Neural progenitor cell (in vitro differentiated cells): ENCODE measurements at regions not wholly inside any gene's neighbourhood (a gene's known extent, or its start where the extent isn't known, plus 50 kb on each side); places are given as distances from the start of the nearest gene placed in this dataset.

Experiments used
- DNase-seq: peaks from one replicate; pipeline ENCODE4 v3.0.0-alpha.2; 2016; ENCODE audit warnings: low spot score
- H2AFZ ChIP-seq: fragments of 200-600 bp; sonication (generic); replicated peaks from 2 replicates; pipeline ENCODE4 v1.6.1; 2016; ENCODE audit warnings: antibody characterized with exemption
- H3F3A ChIP-seq: fragments of 200-600 bp; sonication (generic); 2 replicates; pipeline ENCODE4 v1.6.1; 2016; ENCODE audit warnings: antibody characterized with exemption, low read depth
- H3K27ac ChIP-seq: fragments of 200-600 bp; sonication (generic); 2 replicates; pipeline ENCODE4 v1.5.1; 2016; ENCODE audit warnings: mild to moderate bottlenecking
- H3K27me3 ChIP-seq: fragments of 200-600 bp; sonication (generic); 2 replicates; pipeline ENCODE4 v1.6.1; 2016; ENCODE audit warnings: mild to moderate bottlenecking, moderate library complexity
- H3K36me3 ChIP-seq: fragments of 200-600 bp; sonication (generic); 2 replicates; pipeline ENCODE4 v1.5.1; 2016
- H3K4me1 ChIP-seq: fragments of 200-600 bp; sonication (generic); 2 replicates; pipeline ENCODE4 v1.6.1; 2016; ENCODE audit warnings: mixed run types
- H3K4me2 ChIP-seq: fragments of 200-600 bp; sonication (generic); 2 replicates; pipeline ENCODE4 v1.6.1; 2016
- H3K4me3 ChIP-seq: fragments of 200-600 bp; sonication (generic); 2 replicates; pipeline ENCODE4 v1.5.1; 2016
- H3K79me2 ChIP-seq: fragments of 200-600 bp; sonication (generic); 2 replicates; pipeline ENCODE4 v1.6.1; 2016; ENCODE audit warnings: low read depth
- H3K9ac ChIP-seq: fragments of 200-600 bp; sonication (generic); 2 replicates; pipeline ENCODE4 v1.6.1; 2016
- H3K9me3 ChIP-seq: fragments of 200-600 bp; sonication (generic); 2 replicates; pipeline ENCODE4 v1.5.1; 2016; ENCODE audit warnings: low read depth
- H4K20me1 ChIP-seq: fragments of 200-600 bp; sonication (generic); 2 replicates; pipeline ENCODE4 v1.6.1; 2016; ENCODE audit warnings: low read depth
- H3K27ac Mint-ChIP-seq: 3 replicates; pipeline ENCODE4 v1.8.0; 2021; ENCODE audit warnings: mixed read lengths
- H3K27me3 Mint-ChIP-seq: 2 replicates; pipeline ENCODE4 v1.8.0; 2022; ENCODE audit warnings: low read depth, mild to moderate bottlenecking, inconsistent platforms, moderate library complexity, mixed read lengths; ENCODE audit not compliant: insufficient read depth
- H3K36me3 Mint-ChIP-seq: 3 replicates; pipeline ENCODE4 v1.8.0; 2021; ENCODE audit warnings: mixed read lengths
- H3K4me1 Mint-ChIP-seq: 3 replicates; pipeline ENCODE4 v1.8.0; 2021; ENCODE audit warnings: mixed read lengths
- H3K4me3 Mint-ChIP-seq: 3 replicates; pipeline ENCODE4 v1.8.0; 2021; ENCODE audit warnings: mild to moderate bottlenecking, moderate library complexity, mixed read lengths
- H3K9me3 Mint-ChIP-seq: 3 replicates; pipeline ENCODE4 v1.8.0; 2020; ENCODE audit warnings: mixed read lengths
- CTCF ChIP-seq: fragments of 200-600 bp; sonication (generic); IDR thresholded peaks from 2 replicates; pipeline ENCODE4 v1.5.1; 2017; ENCODE audit warnings: antibody characterized with exemption, mild to moderate bottlenecking
- EZH2 ChIP-seq: fragments of 200-600 bp; sonication (generic); IDR thresholded peaks from 2 replicates; pipeline ENCODE4 v1.6.1; 2017; ENCODE audit warnings: antibody characterized with exemption, mild to moderate bottlenecking, moderate library complexity
- EZH2phosphoT487 ChIP-seq: fragments of 200-600 bp; sonication (generic); IDR thresholded peaks from 2 replicates; pipeline ENCODE4 v1.6.1; 2017; ENCODE audit warnings: antibody characterized with exemption

GRCh38 chr14:101048766-101049165 is 145.2 kb upstream of the RTL1 start:
- H3K9me3 Mint-ChIP-seq = peaks cover 15% of the 10 kb centered on the region
- Histone ChIP-seq H3K9me3 (no peaks in the 10 kb centered on the region), H3K27me3 (no peaks in the 10 kb centered on the region), H3K79me2 (no peaks in the 10 kb centered on the region), H3K27ac (no peak overlapping the region), H4K20me1 (no peaks in the 10 kb centered on the region), H3K4me2 (no peak overlapping the region), H3K36me3 (no peaks in the 10 kb centered on the region), H2AFZ (no peak overlapping the region), H3K4me3 (no peak overlapping the region), H3F3A (no peaks in the 10 kb centered on the region), H3K4me1 (no peaks in the 10 kb centered on the region), H3K9ac (no peak overlapping the region)
- TF ChIP-seq CTCF (no peak), EZH2 (no peak), EZH2phosphoT487 (no peak)
- no peaks in the 10 kb centered on the region for H3K36me3 Mint-ChIP-seq
- peaks cover 8% of the 10 kb centered on the region for H3K4me1 Mint-ChIP-seq
- no peak overlapping the region for H3K4me3 Mint-ChIP-seq
- DNase-seq = no peak
- H3K27ac Mint-ChIP-seq = no peak overlapping the region
- no peaks in the 10 kb centered on the region for H3K27me3 Mint-ChIP-seq

GRCh38 chr14:101049511-101049910 is 146.0 kb upstream of the RTL1 start:
- Mint-ChIP-seq H3K27ac (peak overlapping the region; percentile 53), H3K36me3 (no peaks in the 10 kb centered on the region), H3K27me3 (no peaks in the 10 kb centered on the region), H3K9me3 (peaks cover 15% of the 10 kb centered on the region), H3K4me3 (no peak overlapping the region), H3K4me1 (peaks cover 8% of the 10 kb centered on the region)
- Histone ChIP-seq H3K4me2 (no peak overlapping the region), H3K36me3 (no peaks in the 10 kb centered on the region), H3K9me3 (no peaks in the 10 kb centered on the region), H3K4me3 (no peak overlapping the region), H4K20me1 (no peaks in the 10 kb centered on the region), H3K4me1 (no peaks in the 10 kb centered on the region), H3F3A (no peaks in the 10 kb centered on the region), H3K27me3 (no peaks in the 10 kb centered on the region), H3K27ac (no peak overlapping the region), H3K79me2 (no peaks in the 10 kb centered on the region), H3K9ac (no peak overlapping the region), H2AFZ (no peak overlapping the region)
- TF ChIP-seq EZH2phosphoT487 = no peak
- TF ChIP-seq EZH2 = no peak
- no peak for TF ChIP-seq CTCF
- no peak for DNase-seq

GRCh38 chr14:101049942-101050341 is 146.4 kb upstream of the RTL1 start:
- Histone ChIP-seq H3K4me1 (no peaks in the 10 kb centered on the region), H3K4me2 (no peak overlapping the region), H3K4me3 (no peak overlapping the region), H2AFZ (no peak overlapping the region), H3K36me3 (no peaks in the 10 kb centered on the region), H3K27ac (no peak overlapping the region), H3K79me2 (no peaks in the 10 kb centered on the region), H3K9ac (no peak overlapping the region), H4K20me1 (no peaks in the 10 kb centered on the region), H3K27me3 (no peaks in the 10 kb centered on the region), H3K9me3 (no peaks in the 10 kb centered on the region), H3F3A (no peaks in the 10 kb centered on the region)
- Mint-ChIP-seq H3K36me3 (no peaks in the 10 kb centered on the region), H3K9me3 (peaks cover 15% of the 10 kb centered on the region), H3K27me3 (peaks cover 2% of the 10 kb centered on the region), H3K4me3 (no peak overlapping the region), H3K4me1 (peaks cover 8% of the 10 kb centered on the region), H3K27ac (no peak overlapping the region)
- DNase-seq = no peak
- TF ChIP-seq EZH2 (no peak), EZH2phosphoT487 (no peak), CTCF (no peak)
